Stimulated activated memory B cell treated with anti-CD40 and anti-IgM and Interleukin-4, amounts not matched to agents 10 μg/mL and 1 μg/mL and 100 μg/mL, for 72 hours (primary cell): ENCODE measurements at regions not wholly inside any gene's neighbourhood (a gene's known extent, or its start where the extent isn't known, plus 50 kb on each side); places are given as distances from the start of the nearest gene placed in this dataset.
"Not testable (repeated sequence)": the region's sequence is repeated elsewhere in the genome, so short reads cannot be mapped to it uniquely, and the experiment has no call there.

Source experiments
- ATAC-seq: fragments of 150-1000 bp; cut with Tn5 transposase; 2 replicates; pipeline ENCODE4 v1.10.0; 2021
- H3K27ac Mint-ChIP-seq: one replicate; pipeline ENCODE4 v1.8.0; 2022; ENCODE audit warnings: mild to moderate bottlenecking, mixed read lengths
- H3K27me3 Mint-ChIP-seq: one replicate; pipeline ENCODE4 v1.8.0; 2022; ENCODE audit warnings: mixed read lengths
- H3K36me3 Mint-ChIP-seq: one replicate; pipeline ENCODE4 v1.8.0; 2022; ENCODE audit warnings: mixed read lengths
- H3K4me1 Mint-ChIP-seq: one replicate; pipeline ENCODE4 v1.8.0; 2022; ENCODE audit warnings: mixed read lengths
- H3K4me3 Mint-ChIP-seq: one replicate; pipeline ENCODE4 v1.8.0; 2022; ENCODE audit warnings: mild to moderate bottlenecking, moderate library complexity, mixed read lengths
- H3K9me3 Mint-ChIP-seq: one replicate; pipeline ENCODE4 v1.8.0; 2022; ENCODE audit warnings: mixed read lengths

GRCh38 chr1:185652348-185652747 lies 81.8 kb upstream of the HMCN1 start:
- Mint-ChIP-seq H3K9me3 (no peaks in the 10 kb centered on the region), H3K4me3 (no peak overlapping the region), H3K27ac (no peak overlapping the region), H3K27me3 (no peaks in the 10 kb centered on the region), H3K4me1 (no peaks in the 10 kb centered on the region), H3K36me3 (no peaks in the 10 kb centered on the region)
- no peak for ATAC-seq

GRCh38 chr1:185650602-185651230 lies 83.5 kb upstream of the HMCN1 start:
- Mint-ChIP-seq H3K4me3 (no peak overlapping the region), H3K27me3 (no peaks in the 10 kb centered on the region), H3K4me1 (peaks cover 8% of the 10 kb centered on the region), H3K9me3 (no peaks in the 10 kb centered on the region), H3K27ac (no peak overlapping the region), H3K36me3 (no peaks in the 10 kb centered on the region)
- ATAC-seq, result no peak

- no peak for ATAC-seq
- Mint-ChIP-seq H3K27me3 (no peaks in the 10 kb centered on the region), H3K9me3 (peaks cover 6% of the 10 kb centered on the region), H3K27ac (no peak overlapping the region), H3K36me3 (no peaks in the 10 kb centered on the region), H3K4me3 (no peak overlapping the region), H3K4me1 (peaks cover 8% of the 10 kb centered on the region)
Measured at GRCh38 chr1:185648858-185649589, 85.2 kb upstream of the HMCN1 start.

GRCh38 chr1:185647597-185648267 lies 86.5 kb upstream of the HMCN1 start:
- H3K4me3 Mint-ChIP-seq, H3K9me3 Mint-ChIP-seq, H3K27ac Mint-ChIP-seq, ATAC-seq, H3K4me1 Mint-ChIP-seq, H3K36me3 Mint-ChIP-seq, H3K27me3 Mint-ChIP-seq: not testable (repeated sequence)

DNA sequence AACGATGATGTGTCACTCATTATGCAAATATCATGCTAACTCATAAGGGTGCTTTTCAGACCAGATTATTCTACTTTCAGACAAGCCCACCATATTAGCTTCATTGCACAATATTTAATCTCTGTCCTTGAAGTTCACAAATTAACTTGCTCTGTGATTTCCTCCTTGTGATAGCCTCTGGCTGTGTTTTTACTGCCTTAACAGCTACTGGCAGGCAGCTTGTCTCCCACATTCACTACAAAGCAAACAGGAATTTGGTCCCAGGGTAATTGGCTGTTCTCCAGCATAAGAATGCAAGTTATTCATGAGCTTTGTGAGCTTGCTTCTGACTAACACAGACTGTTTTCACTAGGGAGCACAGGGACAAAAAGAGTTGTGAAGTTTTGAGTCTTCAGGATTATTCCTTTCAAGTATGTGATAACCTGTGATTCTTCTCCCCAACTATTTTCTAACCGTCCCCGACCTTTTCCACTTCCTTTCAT lies 87.9 kb upstream of the HMCN1 start:
- ATAC-seq, result no peak
- no peak overlapping the region for H3K27ac Mint-ChIP-seq
- H3K27me3 Mint-ChIP-seq, result no peaks in the 10 kb centered on the region
- no peaks in the 10 kb centered on the region for H3K36me3 Mint-ChIP-seq
- no peak overlapping the region for H3K4me3 Mint-ChIP-seq
- H3K9me3 Mint-ChIP-seq, result peaks cover 9% of the 10 kb centered on the region
- peaks cover 8% of the 10 kb centered on the region for H3K4me1 Mint-ChIP-seq

DNA sequence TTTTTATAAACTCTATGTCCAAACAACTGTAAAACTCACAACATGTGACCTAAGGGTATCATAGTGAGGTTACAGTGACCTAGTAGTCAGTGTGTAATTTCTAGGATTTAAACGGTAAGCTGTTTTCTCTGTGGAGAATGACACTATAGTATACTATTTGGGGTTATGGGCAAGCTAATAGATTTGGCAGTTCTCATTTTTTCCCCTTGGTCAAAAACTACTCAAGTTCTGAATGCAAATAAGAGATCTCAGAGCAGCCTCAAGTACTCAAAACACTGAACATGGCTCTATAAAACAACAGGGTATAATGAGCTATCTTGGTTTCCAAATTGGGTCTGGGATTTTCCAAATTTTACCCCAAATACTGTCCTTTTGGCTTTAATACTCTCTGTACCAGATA lies 88.5 kb upstream of the HMCN1 start:
- no peak for ATAC-seq
- no peak overlapping the region for H3K4me3 Mint-ChIP-seq
- peaks cover 8% of the 10 kb centered on the region for H3K4me1 Mint-ChIP-seq
- H3K27me3 Mint-ChIP-seq, result no peaks in the 10 kb centered on the region
- peaks cover 9% of the 10 kb centered on the region for H3K9me3 Mint-ChIP-seq
- H3K27ac Mint-ChIP-seq, result no peak overlapping the region
- H3K36me3 Mint-ChIP-seq, result no peaks in the 10 kb centered on the region

GRCh38 chr1:185645162-185645640 lies 89.0 kb upstream of the HMCN1 start:
- ATAC-seq, result no peak
- peaks cover 8% of the 10 kb centered on the region for H3K4me1 Mint-ChIP-seq
- H3K27ac Mint-ChIP-seq, result no peak overlapping the region
- H3K9me3 Mint-ChIP-seq, result peaks cover 9% of the 10 kb centered on the region
- no peaks in the 10 kb centered on the region for H3K27me3 Mint-ChIP-seq
- H3K36me3 Mint-ChIP-seq, result no peaks in the 10 kb centered on the region
- no peak overlapping the region for H3K4me3 Mint-ChIP-seq

DNA sequence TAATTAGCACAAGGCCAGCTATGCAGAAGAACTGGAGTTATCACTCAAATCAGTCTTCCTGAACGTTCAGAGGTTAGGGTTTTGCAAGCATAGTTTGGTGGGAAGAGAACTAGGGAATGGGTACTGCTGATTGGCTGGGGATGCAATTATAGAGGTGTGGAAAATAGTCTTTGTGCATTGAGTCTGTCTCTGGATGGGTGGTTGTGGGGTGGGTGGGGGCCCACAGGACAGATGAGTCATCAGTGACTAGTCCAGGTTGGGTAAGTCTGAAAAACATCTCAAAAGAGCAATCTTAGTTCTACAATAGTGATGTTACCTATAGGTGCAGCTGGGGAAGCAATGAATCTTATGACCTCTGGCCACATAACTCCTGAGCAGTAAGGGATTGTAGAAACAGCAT lies 89.7 kb upstream of the HMCN1 start:
- Mint-ChIP-seq H3K9me3 (peaks cover 9% of the 10 kb centered on the region), H3K27me3 (no peaks in the 10 kb centered on the region), H3K27ac (no peak overlapping the region), H3K36me3 (no peaks in the 10 kb centered on the region), H3K4me1 (peaks cover 8% of the 10 kb centered on the region), H3K4me3 (no peak overlapping the region)
- no peak for ATAC-seq

DNA sequence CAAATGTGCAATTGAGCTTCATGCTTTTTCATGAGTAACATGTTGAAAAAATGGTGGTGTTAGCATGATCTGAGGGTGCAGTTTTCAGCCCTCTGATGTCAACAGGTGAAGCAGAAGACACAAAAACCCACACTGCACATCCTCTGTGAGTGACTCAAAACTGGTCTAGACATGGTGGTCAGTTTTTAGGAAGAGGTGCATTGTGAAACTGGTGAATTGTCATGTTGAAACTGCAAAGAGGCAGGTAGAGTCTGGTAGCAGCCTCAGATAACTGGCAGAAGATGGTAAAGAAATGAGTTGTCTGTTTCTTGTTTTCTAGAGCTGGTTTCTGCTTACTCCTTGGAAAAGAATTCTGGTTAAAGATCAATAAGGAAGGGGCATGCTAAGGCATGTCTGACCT lies 97.3 kb upstream of the HMCN1 start:
- Mint-ChIP-seq H3K27me3 (no peaks in the 10 kb centered on the region), H3K4me3 (peak overlapping the region; percentile 14), H3K4me1 (peaks cover 22% of the 10 kb centered on the region), H3K9me3 (peaks cover 11% of the 10 kb centered on the region), H3K27ac (peak overlapping the region; percentile 80), H3K36me3 (peaks cover 20% of the 10 kb centered on the region)
- ATAC-seq, result peak; percentile 98

- Mint-ChIP-seq H3K27me3 (no peaks in the 10 kb centered on the region), H3K36me3 (peaks cover 20% of the 10 kb centered on the region), H3K4me3 (no peak overlapping the region), H3K27ac (no peak overlapping the region), H3K9me3 (peaks cover 11% of the 10 kb centered on the region), H3K4me1 (peaks cover 22% of the 10 kb centered on the region)
- no peak for ATAC-seq
Measured at GRCh38 chr1:185634704-185635103, 99.5 kb upstream of the HMCN1 start.

DNA sequence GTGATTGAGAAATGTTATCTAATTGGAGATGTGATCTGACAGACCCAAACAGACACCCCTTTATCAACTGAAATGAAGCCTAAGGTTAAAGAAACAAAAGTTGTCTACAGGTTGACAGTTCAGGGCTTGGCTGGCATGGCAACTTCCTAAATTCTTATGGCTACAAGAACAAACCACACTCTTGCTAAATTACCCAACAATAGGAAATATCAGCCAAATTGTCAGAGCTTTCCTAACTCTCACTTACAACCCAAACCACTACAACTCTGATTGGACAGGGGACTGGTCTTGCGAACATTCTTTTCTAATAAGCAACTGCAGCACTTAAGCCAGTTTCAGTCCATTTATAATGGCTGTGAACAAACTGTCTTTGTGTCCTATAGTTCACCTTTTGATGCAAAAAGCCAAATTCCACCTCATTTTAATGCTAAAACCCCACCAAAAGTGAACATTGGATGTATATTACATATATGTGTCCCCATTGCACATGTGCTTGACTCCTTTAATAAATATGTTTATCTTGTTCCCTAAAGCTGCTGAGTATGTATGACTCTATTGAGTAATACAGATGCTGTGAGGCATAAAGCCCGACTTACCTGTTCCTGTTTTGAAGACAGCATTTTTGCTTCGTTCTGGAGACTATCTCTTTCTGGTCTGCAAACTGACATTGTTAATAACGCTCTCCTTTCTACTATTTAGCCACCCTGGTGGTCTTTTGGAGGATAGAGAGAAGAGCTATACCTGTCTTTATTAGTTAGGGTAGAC lies 101.3 kb upstream of the HMCN1 start:
- peaks cover 28% of the 10 kb centered on the region for H3K4me1 Mint-ChIP-seq
- H3K36me3 Mint-ChIP-seq, result peaks cover 14% of the 10 kb centered on the region
- no peak overlapping the region for H3K27ac Mint-ChIP-seq
- peak; percentile 55 for ATAC-seq
- no peak overlapping the region for H3K4me3 Mint-ChIP-seq
- no peaks in the 10 kb centered on the region for H3K27me3 Mint-ChIP-seq
- H3K9me3 Mint-ChIP-seq, result peaks cover 9% of the 10 kb centered on the region

GRCh38 chr1:185631843-185632242 lies 102.3 kb upstream of the HMCN1 start:
- no peak for ATAC-seq

DNA sequence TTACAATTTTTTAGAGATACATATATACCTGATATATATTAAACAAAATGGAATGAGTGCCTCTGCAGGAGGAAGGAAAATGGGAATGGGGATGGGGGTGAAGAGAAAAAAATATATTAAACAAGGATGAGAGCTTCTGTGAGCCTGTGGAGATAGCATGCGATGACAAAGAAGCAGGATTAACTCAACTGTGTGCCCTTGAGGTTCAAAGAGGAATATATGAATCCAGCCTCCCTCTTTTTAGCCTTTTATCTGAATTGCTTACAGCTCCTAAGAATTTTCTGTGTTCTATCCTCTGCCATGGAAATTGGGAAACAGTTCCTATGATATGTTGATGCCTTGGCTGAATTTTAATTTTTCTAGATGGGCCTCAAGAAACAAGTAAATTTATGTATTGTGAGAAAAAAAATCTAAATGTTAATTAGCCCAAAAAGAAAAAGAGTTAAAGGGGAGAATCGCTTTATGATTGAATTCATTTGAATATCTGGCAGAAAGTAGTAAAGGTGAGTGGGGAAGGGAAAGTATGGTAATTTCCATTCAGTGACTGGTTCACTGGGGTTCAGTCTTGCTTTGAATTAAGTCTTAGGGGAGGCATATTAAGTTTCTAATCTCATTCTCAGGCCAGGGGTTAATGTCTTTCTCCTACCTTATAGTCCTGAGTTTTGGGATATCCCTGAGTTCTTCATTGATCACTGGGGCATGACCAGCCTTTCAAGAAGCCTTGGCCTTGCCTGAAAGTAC lies 106.3 kb upstream of the HMCN1 start:
- no peak for ATAC-seq
- H3K36me3 Mint-ChIP-seq, result no peaks in the 10 kb centered on the region
- H3K9me3 Mint-ChIP-seq, result peaks cover 3% of the 10 kb centered on the region
- peak overlapping the region; percentile 48 for H3K27ac Mint-ChIP-seq
- H3K4me1 Mint-ChIP-seq, result peaks cover 16% of the 10 kb centered on the region
- H3K27me3 Mint-ChIP-seq, result no peaks in the 10 kb centered on the region
- no peak overlapping the region for H3K4me3 Mint-ChIP-seq

More at GRCh38 chr1:185631843-185632242, 102.3 kb upstream of the HMCN1 start:
- H3K27ac Mint-ChIP-seq, result no peak overlapping the region
- peaks cover 9% of the 10 kb centered on the region for H3K9me3 Mint-ChIP-seq
- H3K4me3 Mint-ChIP-seq, result no peak overlapping the region
- no peaks in the 10 kb centered on the region for H3K27me3 Mint-ChIP-seq
- H3K36me3 Mint-ChIP-seq, result peaks cover 14% of the 10 kb centered on the region
- H3K4me1 Mint-ChIP-seq, result peaks cover 25% of the 10 kb centered on the region

- Mint-ChIP-seq H3K36me3 (no peaks in the 10 kb centered on the region), H3K27me3 (no peaks in the 10 kb centered on the region), H3K9me3 (peaks cover 3% of the 10 kb centered on the region), H3K27ac (no peak overlapping the region), H3K4me3 (no peak overlapping the region), H3K4me1 (peaks cover 14% of the 10 kb centered on the region)
- ATAC-seq, result no peak
Measured at GRCh38 chr1:185627171-185627570, 107.0 kb upstream of the HMCN1 start.
